Sigmoid colon (tissue), 4 donors: ENCODE measurements at regions not wholly inside any gene's neighbourhood (a gene's known extent, or its start where the extent isn't known, plus 50 kb on each side); places are given as distances from the start of the nearest gene placed in this dataset.

ENCODE experiments used
- EP300 ChIP-seq, 4 donors: sonication (generic); formaldehyde crosslinking; IDR thresholded peaks; one replicate each; pipeline ENCODE4 v1.6.1; 2017; ENCODE audit warnings: antibody characterized with exemption in 4 of 4
- POLR2A ChIP-seq, 2 donors: fragments of 450-650 bp; IDR thresholded peaks; one replicate each; pipeline ENCODE4 v1.6.1; 2016; ENCODE audit warnings: antibody characterized with exemption in 2 of 2, mild to moderate bottlenecking in 2 of 2, moderate library complexity in 2 of 2
- POLR2AphosphoS5 ChIP-seq, 4 donors: sonication (generic); formaldehyde crosslinking; IDR thresholded peaks; one replicate each; pipeline ENCODE4 v1.6.1; 2017; ENCODE audit warnings: antibody characterized with exemption in 4 of 4
- TF ChIP-seq, protein P1 (sequence below), 4 experiments: fragments of 450-650 bp in 3 of 4; fragments of 200-600 bp in 1 of 4; IDR thresholded peaks; one replicate each; pipeline ENCODE4 v1.5.1; 2016 to 2019; ENCODE audit warnings: antibody characterized with exemption in 4 of 4, mild to moderate bottlenecking in 3 of 4, moderate library complexity in 2 of 4

DNA sequence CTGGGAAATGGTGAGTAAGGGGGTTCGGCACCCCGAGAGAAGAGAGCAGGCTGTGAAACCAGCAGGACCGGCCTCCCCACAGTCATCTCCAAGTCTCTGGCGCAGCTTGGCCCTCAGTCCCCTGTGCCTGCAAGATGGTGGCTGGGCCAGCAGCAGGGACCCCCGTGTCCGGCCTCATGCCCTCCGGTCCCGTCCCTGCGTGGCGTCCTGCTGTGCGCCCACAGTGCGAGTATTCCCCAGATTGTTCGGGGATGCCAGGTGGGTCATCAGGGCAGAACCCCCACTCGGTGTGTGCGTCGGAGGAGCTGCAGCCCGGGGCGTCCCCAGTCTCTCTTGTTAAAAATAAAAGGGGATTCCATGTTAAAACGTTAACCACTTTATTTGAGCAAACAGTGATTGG, 216.9 kb upstream of the ALG10B start:
- TF ChIP-seq, protein P1, sequence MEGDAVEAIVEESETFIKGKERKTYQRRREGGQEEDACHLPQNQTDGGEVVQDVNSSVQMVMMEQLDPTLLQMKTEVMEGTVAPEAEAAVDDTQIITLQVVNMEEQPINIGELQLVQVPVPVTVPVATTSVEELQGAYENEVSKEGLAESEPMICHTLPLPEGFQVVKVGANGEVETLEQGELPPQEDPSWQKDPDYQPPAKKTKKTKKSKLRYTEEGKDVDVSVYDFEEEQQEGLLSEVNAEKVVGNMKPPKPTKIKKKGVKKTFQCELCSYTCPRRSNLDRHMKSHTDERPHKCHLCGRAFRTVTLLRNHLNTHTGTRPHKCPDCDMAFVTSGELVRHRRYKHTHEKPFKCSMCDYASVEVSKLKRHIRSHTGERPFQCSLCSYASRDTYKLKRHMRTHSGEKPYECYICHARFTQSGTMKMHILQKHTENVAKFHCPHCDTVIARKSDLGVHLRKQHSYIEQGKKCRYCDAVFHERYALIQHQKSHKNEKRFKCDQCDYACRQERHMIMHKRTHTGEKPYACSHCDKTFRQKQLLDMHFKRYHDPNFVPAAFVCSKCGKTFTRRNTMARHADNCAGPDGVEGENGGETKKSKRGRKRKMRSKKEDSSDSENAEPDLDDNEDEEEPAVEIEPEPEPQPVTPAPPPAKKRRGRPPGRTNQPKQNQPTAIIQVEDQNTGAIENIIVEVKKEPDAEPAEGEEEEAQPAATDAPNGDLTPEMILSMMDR (IDR thresholded peaks at IDR 0.05), result no peak
- TF ChIP-seq POLR2A (IDR thresholded peaks at IDR 0.05) (no peak), EP300 (IDR thresholded peaks at IDR 0.05) (no peak), POLR2AphosphoS5 (IDR thresholded peaks at IDR 0.05) (no peak)
